Cardiac muscle cell (in vitro differentiated cells and primary cell): ENCODE measurements at regions not wholly inside any gene's neighbourhood (a gene's known extent, or its start where the extent isn't known, plus 50 kb on each side); places are given as distances from the start of the nearest gene placed in this dataset.
A peak's percentile ranks its signal among the peaks of the same experiment; 100 is the strongest.

Source experiments
- DNase-seq, 2 donors: peaks; one replicate each; pipeline versions ENCODE4 v3.0.0 to v3.0.0-alpha.2; 2010 to 2017; ENCODE audit warnings: low read depth in 1 of 2, low spot score in 1 of 2
- H3K27ac ChIP-seq: fragments of 200-600 bp; sonication (generic); 2 replicates; pipeline ENCODE4 v1.5.1; 2016
- H3K27me3 ChIP-seq: fragments of 200-600 bp; sonication (generic); 2 replicates; pipeline ENCODE4 v1.6.0; 2016; ENCODE audit warnings: control low read depth
- H3K36me3 ChIP-seq: fragments of 200-600 bp; sonication (generic); 2 replicates; pipeline ENCODE4 v1.5.1; 2016; ENCODE audit warnings: control low read depth
- H3K4me1 ChIP-seq: fragments of 200-600 bp; sonication (generic); 2 replicates; pipeline ENCODE4 v1.8.1; 2017; ENCODE audit warnings: low read depth, mild to moderate bottlenecking, mixed run types
- H3K4me3 ChIP-seq: fragments of 200-600 bp; sonication (generic); 2 replicates; pipeline ENCODE4 v1.5.1; 2016; ENCODE audit warnings: mild to moderate bottlenecking
- H3K9me3 ChIP-seq: fragments of 200-600 bp; sonication (generic); 2 replicates; pipeline ENCODE4 v1.5.1; 2017; ENCODE audit warnings: low read depth, mild to moderate bottlenecking, control low read depth
- TF ChIP-seq, protein P1 (sequence below): IDR thresholded peaks from 2 replicates; pipeline ENCODE4 v1.5.1; 2012; ENCODE audit warnings: low read depth, mild to moderate bottlenecking, low read length

DNA sequence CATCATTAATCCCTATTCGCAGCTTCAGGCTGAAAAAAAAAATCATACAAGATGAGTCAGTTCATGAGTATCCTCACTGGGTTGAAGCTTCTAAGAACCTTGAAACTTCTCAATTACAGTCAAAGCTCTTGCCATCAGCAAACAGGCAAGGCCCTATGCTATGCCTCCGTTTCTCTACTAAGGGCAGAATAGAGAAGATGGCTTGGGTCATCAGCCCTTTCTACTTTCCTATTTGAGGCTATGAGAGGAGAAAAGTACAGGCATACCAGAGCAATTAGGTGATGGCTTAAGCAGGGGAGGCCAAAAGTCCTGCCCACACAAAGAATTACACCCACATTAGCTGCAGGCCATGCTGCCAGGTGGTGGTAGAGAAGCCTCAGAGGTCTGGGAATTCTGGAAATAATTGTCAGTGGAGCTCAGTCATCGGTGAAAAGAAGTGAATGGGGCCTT lies 89.0 kb downstream of the MRPL46 start:
- H3K27me3 ChIP-seq, result no peaks in the 10 kb centered on the region
- H3K4me1 ChIP-seq, result no peaks in the 10 kb centered on the region
- no peak for DNase-seq
- no peak overlapping the region for H3K4me3 ChIP-seq
- no peaks in the 10 kb centered on the region for H3K9me3 ChIP-seq
- no peaks in the 10 kb centered on the region for H3K36me3 ChIP-seq
- no peak overlapping the region for H3K27ac ChIP-seq
- TF ChIP-seq, protein P1, sequence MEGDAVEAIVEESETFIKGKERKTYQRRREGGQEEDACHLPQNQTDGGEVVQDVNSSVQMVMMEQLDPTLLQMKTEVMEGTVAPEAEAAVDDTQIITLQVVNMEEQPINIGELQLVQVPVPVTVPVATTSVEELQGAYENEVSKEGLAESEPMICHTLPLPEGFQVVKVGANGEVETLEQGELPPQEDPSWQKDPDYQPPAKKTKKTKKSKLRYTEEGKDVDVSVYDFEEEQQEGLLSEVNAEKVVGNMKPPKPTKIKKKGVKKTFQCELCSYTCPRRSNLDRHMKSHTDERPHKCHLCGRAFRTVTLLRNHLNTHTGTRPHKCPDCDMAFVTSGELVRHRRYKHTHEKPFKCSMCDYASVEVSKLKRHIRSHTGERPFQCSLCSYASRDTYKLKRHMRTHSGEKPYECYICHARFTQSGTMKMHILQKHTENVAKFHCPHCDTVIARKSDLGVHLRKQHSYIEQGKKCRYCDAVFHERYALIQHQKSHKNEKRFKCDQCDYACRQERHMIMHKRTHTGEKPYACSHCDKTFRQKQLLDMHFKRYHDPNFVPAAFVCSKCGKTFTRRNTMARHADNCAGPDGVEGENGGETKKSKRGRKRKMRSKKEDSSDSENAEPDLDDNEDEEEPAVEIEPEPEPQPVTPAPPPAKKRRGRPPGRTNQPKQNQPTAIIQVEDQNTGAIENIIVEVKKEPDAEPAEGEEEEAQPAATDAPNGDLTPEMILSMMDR, result no peak

DNA sequence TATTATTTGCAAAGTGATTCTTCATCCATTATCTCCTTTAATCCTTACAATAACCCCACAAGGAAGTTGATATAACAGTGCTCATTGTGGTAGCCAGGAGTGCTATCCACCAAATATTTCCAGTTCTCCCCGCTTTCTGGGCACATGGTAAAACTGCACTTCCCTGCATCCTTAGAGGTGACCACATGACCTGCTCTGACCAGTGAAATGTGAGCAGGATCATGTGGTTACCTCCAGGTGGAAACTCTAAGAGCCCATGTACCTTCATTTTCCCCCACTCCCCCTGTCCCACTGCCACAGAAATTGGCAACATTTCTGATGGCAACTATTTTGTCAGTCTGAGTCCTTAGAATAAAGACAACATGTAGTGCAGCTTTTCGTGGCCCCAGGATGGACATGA lies 89.7 kb downstream of the MRPL46 start:
- Histone ChIP-seq H3K36me3 (no peaks in the 10 kb centered on the region), H3K4me1 (no peaks in the 10 kb centered on the region), H3K27me3 (no peaks in the 10 kb centered on the region), H3K9me3 (no peaks in the 10 kb centered on the region), H3K27ac (no peak overlapping the region), H3K4me3 (no peak overlapping the region)
- TF ChIP-seq, protein P1, result no peak
- no peak for DNase-seq

DNA sequence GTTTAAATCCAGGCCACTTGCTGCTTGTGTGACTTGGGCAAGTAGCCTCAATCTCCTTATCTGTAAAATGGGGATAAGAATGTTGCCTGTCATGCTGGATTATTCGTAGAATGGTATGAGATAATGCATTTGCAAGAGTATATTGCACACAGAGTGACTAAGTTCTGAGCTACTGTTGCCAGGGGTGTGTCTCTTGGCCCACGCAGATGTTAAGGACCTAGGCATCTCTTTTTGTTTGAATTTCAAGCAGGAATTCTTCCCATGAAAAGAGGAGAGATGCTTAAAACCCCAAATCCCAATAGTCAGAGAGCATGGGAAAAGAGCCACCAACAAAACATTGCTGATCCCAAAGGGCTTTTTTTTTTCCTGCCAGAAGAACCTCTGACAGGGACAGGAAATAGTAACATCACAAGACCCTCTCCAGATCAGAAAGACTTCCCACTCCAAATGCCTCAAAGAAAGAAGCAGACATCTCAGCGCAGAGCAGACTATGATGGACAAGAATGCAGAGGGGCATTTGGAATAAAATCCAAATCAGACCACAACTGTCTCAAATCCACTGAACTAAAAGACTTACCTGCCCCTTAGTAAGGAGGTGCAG lies 90.5 kb downstream of the MRPL46 start:
- Histone ChIP-seq H3K36me3 (no peaks in the 10 kb centered on the region), H3K4me3 (no peak overlapping the region), H3K9me3 (no peaks in the 10 kb centered on the region), H3K27ac (no peak overlapping the region), H3K4me1 (no peaks in the 10 kb centered on the region), H3K27me3 (no peaks in the 10 kb centered on the region)
- DNase-seq, result peak in 1 of 2 donors; percentile 23
- TF ChIP-seq, protein P1, result no peak

GRCh38 chr15:88375234-88375927 lies 91.8 kb downstream of the MRPL46 start:
- Histone ChIP-seq H3K36me3 (no peaks in the 10 kb centered on the region), H3K27me3 (no peaks in the 10 kb centered on the region), H3K9me3 (no peaks in the 10 kb centered on the region), H3K27ac (no peak overlapping the region), H3K4me3 (no peak overlapping the region), H3K4me1 (no peaks in the 10 kb centered on the region)
- peak in 1 of 2 donors; percentile 68 for DNase-seq
- TF ChIP-seq, protein P1, result no peak

DNA sequence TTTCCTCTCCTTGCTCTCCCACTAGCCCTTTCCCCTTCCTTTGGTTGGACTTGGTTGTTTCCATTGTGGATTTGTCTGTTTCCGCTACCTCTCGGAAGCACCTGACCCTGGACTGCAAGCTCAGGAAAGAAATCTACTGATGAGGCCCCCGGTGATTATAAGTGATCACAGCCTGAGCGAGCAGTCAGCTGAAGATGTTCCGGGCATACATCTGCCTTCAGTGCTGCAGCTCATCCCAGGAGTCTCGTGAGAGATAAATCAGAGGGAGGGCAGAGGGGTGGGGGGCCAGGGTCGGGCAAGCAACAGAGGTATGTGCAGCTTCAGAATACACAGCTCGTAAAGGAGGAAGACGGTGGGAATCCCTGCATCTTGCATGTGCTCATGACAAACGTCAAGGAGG lies 102.1 kb downstream of the MRPL46 start:
- Histone ChIP-seq H3K27me3 (peaks cover 20% of the 10 kb centered on the region), H3K9me3 (no peaks in the 10 kb centered on the region), H3K27ac (no peak overlapping the region), H3K36me3 (no peaks in the 10 kb centered on the region), H3K4me1 (no peaks in the 10 kb centered on the region), H3K4me3 (no peak overlapping the region)
- TF ChIP-seq, protein P1, result no peak
- no peak for DNase-seq
